Colonic mucosa (tissue), 4 donors: ENCODE measurements at regions not wholly inside any gene's neighbourhood (a gene's known extent, or its start where the extent isn't known, plus 50 kb on each side); places are given as distances from the start of the nearest gene placed in this dataset.

Experiments
- DNase-seq: peaks from one replicate; pipeline ENCODE4 v3.0.0-alpha.2; 2020
- H3K27ac ChIP-seq: fragments of 200-600 bp; one replicate; pipeline ENCODE4 v1.8.0; 2021
- H3K27me3 ChIP-seq: fragments of 200-600 bp; one replicate; pipeline ENCODE4 v1.8.0; 2021
- H3K36me3 ChIP-seq: fragments of 200-600 bp; one replicate; pipeline ENCODE4 v1.8.0; 2021
- H3K4me1 ChIP-seq: fragments of 200-600 bp; one replicate; pipeline ENCODE4 v1.8.0; 2021; ENCODE audit warnings: mild to moderate bottlenecking
- H3K4me3 ChIP-seq: fragments of 200-600 bp; one replicate; pipeline ENCODE4 v1.8.0; 2021
- H3K9ac ChIP-seq, 2 donors: one replicate each; pipeline ENCODE4 v1.7.0; 2013; ENCODE audit warnings: control low read depth in 2 of 2, low read depth in 2 of 2, low read length in 2 of 2
- H3K9me3 ChIP-seq: fragments of 200-600 bp; one replicate; pipeline ENCODE4 v1.8.0; 2021
- intact Hi-C: fragments of 100-400 bp; cut with DNase I; formaldehyde crosslinking; loops from one replicate; pipeline ENCODE4 v1.14.1; 2022
- TF ChIP-seq, protein P1 (sequence below): fragments of 200-600 bp; IDR thresholded peaks from one replicate; pipeline ENCODE4 v1.8.0; 2022; ENCODE audit warnings: antibody characterized with exemption, mild to moderate bottlenecking
- donor health status: healthy.
- donor health status: DM: no; HTN: no; CAD: no.
- donor health status: DM: no; HTN: no; CAD: no.

DNA sequence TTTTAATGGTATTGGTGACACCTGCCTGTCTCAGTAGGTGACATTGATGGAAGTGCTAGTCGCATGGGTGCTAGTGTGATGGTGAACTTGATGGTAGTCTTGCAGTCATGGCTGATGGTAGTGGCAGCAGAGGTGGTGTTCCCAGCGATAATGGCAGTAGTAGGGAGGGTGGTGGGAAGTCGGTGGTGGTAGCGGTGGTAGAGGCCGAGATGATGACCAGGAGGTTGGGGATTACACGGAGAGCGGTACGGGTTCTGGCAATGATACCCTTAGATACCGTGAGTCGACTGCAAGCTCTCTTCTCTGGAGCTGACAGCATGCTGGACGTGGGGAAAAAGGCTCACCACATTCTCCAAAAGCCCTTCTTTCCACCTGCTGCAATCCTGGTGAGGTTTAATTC is 99.4 kb upstream of the SLC2A1 start:
- Histone ChIP-seq H3K4me1 (no peaks in the 10 kb centered on the region), H3K27ac (no peak overlapping the region), H3K4me3 (no peak overlapping the region), H3K9me3 (no peaks in the 10 kb centered on the region), H3K9ac (no peak overlapping the region), H3K36me3 (no peaks in the 10 kb centered on the region), H3K27me3 (no peaks in the 10 kb centered on the region)
- TF ChIP-seq, protein P1, sequence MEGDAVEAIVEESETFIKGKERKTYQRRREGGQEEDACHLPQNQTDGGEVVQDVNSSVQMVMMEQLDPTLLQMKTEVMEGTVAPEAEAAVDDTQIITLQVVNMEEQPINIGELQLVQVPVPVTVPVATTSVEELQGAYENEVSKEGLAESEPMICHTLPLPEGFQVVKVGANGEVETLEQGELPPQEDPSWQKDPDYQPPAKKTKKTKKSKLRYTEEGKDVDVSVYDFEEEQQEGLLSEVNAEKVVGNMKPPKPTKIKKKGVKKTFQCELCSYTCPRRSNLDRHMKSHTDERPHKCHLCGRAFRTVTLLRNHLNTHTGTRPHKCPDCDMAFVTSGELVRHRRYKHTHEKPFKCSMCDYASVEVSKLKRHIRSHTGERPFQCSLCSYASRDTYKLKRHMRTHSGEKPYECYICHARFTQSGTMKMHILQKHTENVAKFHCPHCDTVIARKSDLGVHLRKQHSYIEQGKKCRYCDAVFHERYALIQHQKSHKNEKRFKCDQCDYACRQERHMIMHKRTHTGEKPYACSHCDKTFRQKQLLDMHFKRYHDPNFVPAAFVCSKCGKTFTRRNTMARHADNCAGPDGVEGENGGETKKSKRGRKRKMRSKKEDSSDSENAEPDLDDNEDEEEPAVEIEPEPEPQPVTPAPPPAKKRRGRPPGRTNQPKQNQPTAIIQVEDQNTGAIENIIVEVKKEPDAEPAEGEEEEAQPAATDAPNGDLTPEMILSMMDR = no peak
- DNase-seq = no peak
- intact Hi-C loops = no loop called here

DNA sequence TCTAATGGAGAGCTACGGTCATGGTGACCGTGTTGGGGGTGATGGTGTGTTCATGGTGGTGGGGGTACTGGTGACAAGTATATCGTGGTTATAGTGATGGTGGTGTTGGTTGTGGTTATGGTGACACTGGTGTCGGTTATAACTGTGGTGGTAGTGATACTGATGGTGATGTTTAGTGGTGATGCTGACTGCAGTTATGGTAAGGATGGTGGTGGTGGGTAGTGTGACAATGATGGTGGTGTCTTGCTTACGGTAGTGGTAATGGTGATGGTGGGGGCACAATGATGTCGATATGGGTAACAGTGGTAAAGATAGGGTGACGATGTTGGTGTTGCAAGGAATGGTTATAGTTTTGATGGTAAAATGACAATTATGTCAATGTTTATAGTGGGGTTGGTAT is 98.9 kb upstream of the SLC2A1 start:
- TF ChIP-seq, protein P1 = no peak
- no peak overlapping the region for H3K4me3 ChIP-seq

GRCh38 chr1:43056981-43057391 is 98.3 kb upstream of the SLC2A1 start:
- H3K4me1 ChIP-seq = no peaks in the 10 kb centered on the region
- H3K27me3 ChIP-seq = no peaks in the 10 kb centered on the region
- no peak for DNase-seq
- TF ChIP-seq, protein P1 = no peak
- no peak overlapping the region for H3K9ac ChIP-seq
- no peak overlapping the region for H3K27ac ChIP-seq
- no peak overlapping the region for H3K4me3 ChIP-seq
- H3K9me3 ChIP-seq = no peaks in the 10 kb centered on the region
- no peaks in the 10 kb centered on the region for H3K36me3 ChIP-seq
- intact Hi-C loops = no loop called here

More for the DNA sequence above, 98.9 kb upstream of the SLC2A1 start:
- no peak for DNase-seq
- no peak overlapping the region for H3K27ac ChIP-seq
- H3K27me3 ChIP-seq = no peaks in the 10 kb centered on the region
- intact Hi-C loops = no loop called here
- H3K9ac ChIP-seq = no peak overlapping the region
- no peaks in the 10 kb centered on the region for H3K36me3 ChIP-seq
- no peaks in the 10 kb centered on the region for H3K4me1 ChIP-seq
- H3K9me3 ChIP-seq = no peaks in the 10 kb centered on the region

DNA sequence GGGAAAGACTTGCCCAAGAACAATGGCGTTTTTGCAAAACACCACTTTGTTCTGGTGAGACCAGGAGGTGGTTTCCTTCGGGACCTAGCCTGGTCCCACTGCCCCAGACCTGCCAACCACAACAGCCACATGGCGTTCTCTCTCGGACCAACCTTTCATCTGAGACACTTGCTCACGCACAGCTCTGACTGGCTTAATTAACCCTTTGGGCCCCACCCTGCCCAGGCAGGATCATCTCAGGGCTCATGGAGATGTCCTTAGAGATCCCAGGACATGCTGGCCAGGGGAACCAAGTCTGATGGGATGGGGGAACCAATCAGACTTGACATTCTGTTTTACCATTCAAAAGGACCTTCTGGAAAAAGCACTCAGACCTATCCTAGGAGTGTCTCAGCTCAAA is 97.8 kb upstream of the SLC2A1 start:
- DNase-seq = no peak
- intact Hi-C loops = no loop called here
- no peak overlapping the region for H3K27ac ChIP-seq

GRCh38 chr1:43054961-43055360 is 96.3 kb upstream of the SLC2A1 start:
- Histone ChIP-seq H3K27ac (no peak overlapping the region), H3K36me3 (no peaks in the 10 kb centered on the region), H3K27me3 (no peaks in the 10 kb centered on the region), H3K4me1 (no peaks in the 10 kb centered on the region), H3K4me3 (no peak overlapping the region), H3K9me3 (no peaks in the 10 kb centered on the region), H3K9ac (no peak overlapping the region)
- intact Hi-C loops = no loop called here
- no peak for DNase-seq
- TF ChIP-seq, protein P1 = no peak

More for the DNA sequence above, 97.8 kb upstream of the SLC2A1 start:
- no peaks in the 10 kb centered on the region for H3K9me3 ChIP-seq
- no peaks in the 10 kb centered on the region for H3K36me3 ChIP-seq
- no peaks in the 10 kb centered on the region for H3K27me3 ChIP-seq
- TF ChIP-seq, protein P1 = no peak
- no peaks in the 10 kb centered on the region for H3K4me1 ChIP-seq
- no peak overlapping the region for H3K9ac ChIP-seq
- no peak overlapping the region for H3K4me3 ChIP-seq
